H1 (cell line): ENCODE measurements at regions not wholly inside any gene's neighbourhood (a gene's known extent, or its start where the extent isn't known, plus 50 kb on each side); places are given as distances from the start of the nearest gene placed in this dataset.

Source experiments
- CTCF ChIA-PET: fragments of 300-600 bp; sonication (Branson Sonifier 250); formaldehyde crosslinking; loops from one replicate; lab custom pipeline; 2021; ENCODE audit not compliant: partially characterized antibody; lab: Charles Lee
- POLR2A ChIA-PET: fragments of 300-600 bp; sonication (Branson Sonifier 250); formaldehyde crosslinking; loops from one replicate; lab custom pipeline; 2021; ENCODE audit warnings: inconsistent platforms; ENCODE audit not compliant: partially characterized antibody; lab: Charles Lee
- DNase-seq, 2 experiments: peaks; one replicate each; pipeline versions ENCODE4 v3.0.0 to v3.0.0-alpha.2; 2010 to 2022; ENCODE audit warnings: low spot score in 2 of 2, low read depth in 1 of 2, mixed read lengths in 1 of 2
- FAIRE-seq: peaks from 2 replicates; lab custom pipeline; 2011; peaks lifted over from hg19 to GRCh38; lab: Jason Lieb, UNC
- H2AFZ ChIP-seq: 2 replicates; pipeline ENCODE4 v1.8.1; 2012; ENCODE audit warnings: low read length, inconsistent platforms
- H2AK5ac ChIP-seq: 2 replicates; pipeline ENCODE4 v1.6.1; 2013; ENCODE audit warnings: low read depth, low read length
- H2BK120ac ChIP-seq: replicated peaks from 2 replicates; pipeline ENCODE3; 2013; ENCODE audit warnings: low read depth, low read length, inconsistent platforms
- H2BK12ac ChIP-seq: 2 replicates; pipeline ENCODE4 v1.6.1; 2013; ENCODE audit warnings: low read depth, low read length
- H2BK15ac ChIP-seq: 2 replicates; pipeline ENCODE4 v1.6.1; 2013; ENCODE audit warnings: low read length
- H2BK20ac ChIP-seq: 2 replicates; pipeline ENCODE4 v1.6.1; 2013; ENCODE audit warnings: low read length
- H2BK5ac ChIP-seq: 2 replicates; pipeline ENCODE4 v1.6.1; 2013; ENCODE audit warnings: low read depth, low read length
- H3K14ac ChIP-seq: 2 replicates; pipeline ENCODE4 v1.6.1; 2013; ENCODE audit warnings: inconsistent platforms; ENCODE audit not compliant: insufficient read length
- H3K18ac ChIP-seq: 2 replicates; pipeline ENCODE4 v1.6.1; 2013; ENCODE audit warnings: low read length; ENCODE audit errors: extremely low read depth
- H3K23ac ChIP-seq: 2 replicates; pipeline ENCODE4 v1.6.1; 2013; ENCODE audit warnings: inconsistent platforms; ENCODE audit not compliant: insufficient read length
- H3K23me2 ChIP-seq: 2 replicates; pipeline ENCODE4 v1.6.1; 2013; ENCODE audit warnings: low read depth, low read length
- H3K27ac ChIP-seq: 2 replicates; pipeline ENCODE4 v1.6.1; 2011; ENCODE audit warnings: low read depth, low read length, inconsistent platforms
- H3K27me3 ChIP-seq, 4 experiments: replicated peaks in 1 of 4; 1 replicate in 1 of 4; 2 replicates in 3 of 4; pipeline versions ENCODE4 v1.6.1 to v1.8.1; 2011 to 2013; ENCODE audit warnings: low read length in 3 of 4, mild to moderate bottlenecking in 3 of 4, inconsistent platforms in 2 of 4, mixed read lengths in 2 of 4, moderate library complexity in 1 of 4; ENCODE audit not compliant: control insufficient read depth in 3 of 4, insufficient read depth in 3 of 4; ENCODE audit errors: extremely low read depth in 1 of 4
- H3K36me3 ChIP-seq, 4 experiments: 2 replicates each; pipeline versions ENCODE4 v1.6.1 to v1.8.1; 2011 to 2013; ENCODE audit warnings: mild to moderate bottlenecking in 4 of 4, low read length in 3 of 4, moderate library complexity in 2 of 4, control low read depth in 1 of 4, inconsistent platforms in 1 of 4; ENCODE audit not compliant: insufficient read depth in 4 of 4, control insufficient read depth in 2 of 4
- H3K4ac ChIP-seq: replicated peaks from 2 replicates; pipeline ENCODE3; 2013; ENCODE audit warnings: low read length, low read depth, mixed read lengths, inconsistent platforms; ENCODE audit not compliant: insufficient read length
- H3K4me1 ChIP-seq, 4 experiments: replicated peaks in 1 of 4; 1 replicate in 1 of 4; 2 replicates in 3 of 4; pipeline versions ENCODE4 v1.6.1 to v1.8.1; 2011 to 2013; ENCODE audit warnings: low read length in 3 of 4, inconsistent platforms in 2 of 4, mixed read lengths in 1 of 4; ENCODE audit not compliant: insufficient read depth in 4 of 4, control insufficient read depth in 3 of 4
- H3K4me2 ChIP-seq, 2 experiments: 2 replicates each; pipeline versions ENCODE4 v1.6.1 to v1.8.1; 2011 to 2013; ENCODE audit warnings: low read depth in 2 of 2, low read length in 2 of 2, control low read depth in 1 of 2, inconsistent platforms in 1 of 2, mild to moderate bottlenecking in 1 of 2; ENCODE audit not compliant: insufficient read depth in 1 of 2
- H3K4me3 ChIP-seq, 4 experiments: fragments of 200-600, 300-600 bp in 1 of 4; sonication (generic), shearing (Covaris generic), sonication (Bioruptor Twin) in 1 of 4; 2 replicates each; pipeline versions ENCODE4 v1.5.1 to v1.8.1; 2011 to 2016; ENCODE audit warnings: low read length in 4 of 4, low read depth in 3 of 4, control low read depth in 2 of 4, inconsistent platforms in 2 of 4, mild to moderate bottlenecking in 2 of 4, mixed read lengths in 1 of 4, moderate library complexity in 1 of 4; ENCODE audit not compliant: insufficient read depth in 2 of 4; ENCODE audit errors: extremely low read depth in 1 of 4
- H3K56ac ChIP-seq: replicated peaks from 2 replicates; pipeline ENCODE3; 2013; ENCODE audit warnings: low read depth, mild to moderate bottlenecking, mixed read lengths, low read length, inconsistent platforms; ENCODE audit not compliant: insufficient read length
- H3K79me1 ChIP-seq: 2 replicates; pipeline ENCODE4 v1.6.1; 2013; ENCODE audit warnings: low read depth, low read length, control low read depth
- H3K79me2 ChIP-seq, 2 experiments: 2 replicates each; pipeline versions ENCODE4 v1.6.1 to v1.8.1; 2012 to 2013; ENCODE audit warnings: low read length in 2 of 2, mild to moderate bottlenecking in 2 of 2, inconsistent platforms in 1 of 2; ENCODE audit not compliant: insufficient read depth in 2 of 2, control insufficient read depth in 1 of 2
- H3K9ac ChIP-seq, 4 experiments: replicated peaks in 1 of 4; 1 replicate in 1 of 4; 2 replicates in 3 of 4; pipeline versions ENCODE4 v1.6.1 to v1.8.1; 2011 to 2013; ENCODE audit warnings: low read depth in 3 of 4, low read length in 3 of 4, control low read depth in 2 of 4, mild to moderate bottlenecking in 2 of 4, moderate library complexity in 2 of 4, inconsistent platforms in 1 of 4; ENCODE audit errors: extremely low read depth in 1 of 4
- H3K9me3 ChIP-seq, 2 experiments: 2 replicates each; pipeline versions ENCODE4 v1.6.1 to v1.8.1; 2012 to 2013; ENCODE audit warnings: mild to moderate bottlenecking in 2 of 2, moderate library complexity in 2 of 2, control low read depth in 1 of 2, inconsistent platforms in 1 of 2, low read depth in 1 of 2, low read length in 1 of 2, mixed read lengths in 1 of 2; ENCODE audit not compliant: insufficient read depth in 2 of 2
- H4K20me1 ChIP-seq, 2 experiments: replicated peaks in 1 of 2; 2 replicates each; pipeline versions ENCODE3 to v1.8.1; 2011 to 2013; ENCODE audit warnings: inconsistent platforms in 2 of 2, low read length in 2 of 2, mild to moderate bottlenecking in 1 of 2; ENCODE audit not compliant: insufficient read depth in 2 of 2, control insufficient read depth in 1 of 2
- H4K5ac ChIP-seq: 2 replicates; pipeline ENCODE4 v1.6.1; 2013; ENCODE audit warnings: low read length, low read depth, mixed read lengths, inconsistent platforms; ENCODE audit not compliant: insufficient read length
- H4K8ac ChIP-seq: 2 replicates; pipeline ENCODE4 v1.8.0; 2013; ENCODE audit warnings: mild to moderate bottlenecking, moderate library complexity, low read length, inconsistent platforms; ENCODE audit not compliant: insufficient read depth; ENCODE audit errors: extremely low read depth
- H4K91ac ChIP-seq: replicated peaks from 2 replicates; pipeline ENCODE3; 2013; ENCODE audit warnings: low read length, mixed read lengths, inconsistent platforms; ENCODE audit not compliant: insufficient read length
- CTCF ChIP-seq, 3 experiments: IDR thresholded peaks; 1 replicate in 2 of 3; 2 replicates in 1 of 3; pipeline versions ENCODE4 v1.5.1 to v1.6.1; 2011; ENCODE audit warnings: low read length in 3 of 3, mild to moderate bottlenecking in 3 of 3, inconsistent platforms in 2 of 3, low read depth in 1 of 3, moderate library complexity in 1 of 3; ENCODE audit not compliant: insufficient read depth in 1 of 3; ENCODE audit errors: control extremely low read depth in 1 of 3
- WGBS, 2 experiments: shearing (Covaris generic) in 1 of 2; methylation state at CpG; one replicate each; pipeline versions ENCODE4 v1.1.6 to v1.1.7; 2013 to 2015; ENCODE audit warnings: low lambda C conversion rate in 2 of 2, mixed read lengths in 2 of 2, inconsistent platforms in 1 of 2, low coverage in 1 of 2, missing lambda C conversion rate in 1 of 2; ENCODE audit not compliant: insufficient replicate concordance in 2 of 2, insufficient coverage in 1 of 2, insufficient read length in 1 of 2; ENCODE audit errors: extremely low coverage in 1 of 2, missing lambda C conversion rate in 1 of 2; 5-methylcytosine and 5-hydroxymethylcytosine counted together
- TF ChIP-seq, protein P1 (sequence below): IDR thresholded peaks from 2 replicates; pipeline ENCODE4 v1.6.1; 2012; ENCODE audit warnings: low read length, inconsistent platforms

DNA sequence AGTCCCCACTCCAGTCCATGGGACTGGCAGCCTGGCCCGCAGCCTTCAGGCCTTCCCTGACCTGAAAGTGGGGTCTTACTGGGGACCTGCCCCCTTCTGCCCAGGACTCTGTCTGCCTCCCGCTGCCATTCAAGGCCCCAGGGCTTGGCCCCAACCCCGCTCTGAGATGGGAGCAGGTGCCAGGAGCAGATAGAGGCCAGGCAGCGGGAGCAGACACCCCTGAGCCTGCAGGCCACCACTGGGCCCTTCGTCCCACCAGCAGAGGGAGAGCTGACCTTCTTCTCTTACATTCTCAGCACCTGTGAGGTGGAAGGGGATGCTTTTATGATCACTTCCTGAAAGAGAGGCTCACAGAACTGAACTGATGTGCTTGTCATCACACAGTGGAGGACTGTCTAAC, 62.2 kb upstream of the TINAGL1 start:
- Histone ChIP-seq H3K23me2 (0 out of 2 replicates have a peak, but pooled peaks cover 2% of the 10 kb centered on the region), H3K4ac (no peak overlapping the region), H3K18ac (no peak overlapping the region), H2BK20ac (no peak overlapping the region), H4K5ac (no peak overlapping the region), H2BK5ac (no peak overlapping the region), H2BK15ac (0 out of 2 replicates have a peak overlapping the region, but pooled peaks have one; percentile 14), H3K27ac (no peak overlapping the region), H2AK5ac (no peak overlapping the region), H3K4me2 (no peak overlapping the region), H3K4me1 (peaks cover 0 to 1% (median 0%) of the 10 kb centered on the region in 4 experiments; a peak in 2 of 7 replicates), H4K20me1 (no peaks in the 10 kb centered on the region), H3K9me3 (no peaks in the 10 kb centered on the region), H3K36me3 (no peaks in the 10 kb centered on the region), H2BK120ac (no peak overlapping the region), H3K4me3 (no peak overlapping the region), H3K23ac (no peak overlapping the region), H3K56ac (no peak overlapping the region), H2AFZ (no peak overlapping the region), H4K91ac (no peak overlapping the region), H3K79me1 (no peaks in the 10 kb centered on the region), H3K9ac (no peak overlapping the region), H4K8ac (no peak overlapping the region), H3K14ac (no peak overlapping the region), H3K27me3 (no peaks in the 10 kb centered on the region; a peak in 1 of 7 replicates), H3K79me2 (no peaks in the 10 kb centered on the region), H2BK12ac (no peak overlapping the region)
- POLR2A ChIA-PET: interaction anchor here (0.8 kb wide), 1 partner anchor 13 kb away, joined by 3 read pairs; no protein-coding TSS in a partner anchor
- TF ChIP-seq, protein P1, sequence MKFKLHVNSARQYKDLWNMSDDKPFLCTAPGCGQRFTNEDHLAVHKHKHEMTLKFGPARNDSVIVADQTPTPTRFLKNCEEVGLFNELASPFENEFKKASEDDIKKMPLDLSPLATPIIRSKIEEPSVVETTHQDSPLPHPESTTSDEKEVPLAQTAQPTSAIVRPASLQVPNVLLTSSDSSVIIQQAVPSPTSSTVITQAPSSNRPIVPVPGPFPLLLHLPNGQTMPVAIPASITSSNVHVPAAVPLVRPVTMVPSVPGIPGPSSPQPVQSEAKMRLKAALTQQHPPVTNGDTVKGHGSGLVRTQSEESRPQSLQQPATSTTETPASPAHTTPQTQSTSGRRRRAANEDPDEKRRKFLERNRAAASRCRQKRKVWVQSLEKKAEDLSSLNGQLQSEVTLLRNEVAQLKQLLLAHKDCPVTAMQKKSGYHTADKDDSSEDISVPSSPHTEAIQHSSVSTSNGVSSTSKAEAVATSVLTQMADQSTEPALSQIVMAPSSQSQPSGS: no peak
- peak in 2 of 3 experiments; percentile 20 to 21; a peak in 2 of 4 replicates for TF ChIP-seq CTCF (IDR thresholded peaks at IDR 0.05; ENCODE audit: control extremely low read depth in 1 of 3, insufficient read depth in 1 of 3, low read depth in 1 of 3, low read length in 3 of 3)
- CTCF ChIA-PET: interaction anchor here (0.8 to 2.8 kb wide), 4 partner anchors 9 to 94 kb away, joined by 3 to 12 read pairs (median 3); no protein-coding TSS in a partner anchor
- FAIRE-seq (no peak), DNase-seq (no peak)
- 73% methylated on average over 5 of the region's 5 CpGs; no CpG with 5 or more reads in 1 of the 2 experiments for WGBS, 2 experiments
